ENCODE measurements at regions not wholly inside any gene's neighbourhood (a gene's known extent, or its start where the extent isn't known, plus 50 kb on each side); places are given as distances from the start of the nearest gene placed in this dataset.

DNA sequence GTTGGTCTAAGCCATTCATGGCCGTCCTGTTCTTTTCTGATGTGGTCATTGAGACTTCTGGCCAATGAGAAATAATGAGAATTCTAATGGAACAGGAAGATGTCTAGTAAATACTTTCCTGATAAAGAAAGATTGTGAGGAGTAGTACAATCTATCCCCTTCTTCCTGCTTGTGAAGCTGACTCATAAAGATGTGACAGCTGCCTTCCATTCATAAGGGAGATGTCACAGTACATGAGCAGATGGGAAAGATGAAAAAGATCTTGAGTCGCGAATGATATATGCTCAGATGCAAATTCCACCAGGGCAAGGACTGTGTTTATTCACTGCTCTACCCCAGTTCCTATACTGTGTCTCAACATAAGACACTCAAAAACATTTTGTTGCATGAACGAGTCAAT is 111.7 kb upstream of the FOXF1 start:
- TF ChIP-seq, protein P1, sequence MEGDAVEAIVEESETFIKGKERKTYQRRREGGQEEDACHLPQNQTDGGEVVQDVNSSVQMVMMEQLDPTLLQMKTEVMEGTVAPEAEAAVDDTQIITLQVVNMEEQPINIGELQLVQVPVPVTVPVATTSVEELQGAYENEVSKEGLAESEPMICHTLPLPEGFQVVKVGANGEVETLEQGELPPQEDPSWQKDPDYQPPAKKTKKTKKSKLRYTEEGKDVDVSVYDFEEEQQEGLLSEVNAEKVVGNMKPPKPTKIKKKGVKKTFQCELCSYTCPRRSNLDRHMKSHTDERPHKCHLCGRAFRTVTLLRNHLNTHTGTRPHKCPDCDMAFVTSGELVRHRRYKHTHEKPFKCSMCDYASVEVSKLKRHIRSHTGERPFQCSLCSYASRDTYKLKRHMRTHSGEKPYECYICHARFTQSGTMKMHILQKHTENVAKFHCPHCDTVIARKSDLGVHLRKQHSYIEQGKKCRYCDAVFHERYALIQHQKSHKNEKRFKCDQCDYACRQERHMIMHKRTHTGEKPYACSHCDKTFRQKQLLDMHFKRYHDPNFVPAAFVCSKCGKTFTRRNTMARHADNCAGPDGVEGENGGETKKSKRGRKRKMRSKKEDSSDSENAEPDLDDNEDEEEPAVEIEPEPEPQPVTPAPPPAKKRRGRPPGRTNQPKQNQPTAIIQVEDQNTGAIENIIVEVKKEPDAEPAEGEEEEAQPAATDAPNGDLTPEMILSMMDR (IDR thresholded peaks at IDR 0.05): no peak
- no peak for TF ChIP-seq POLR2A (IDR thresholded peaks at IDR 0.05)

Data from sigmoid colon (tissue), 3 donors.